ENCODE measurements at regions not wholly inside any gene's neighbourhood (a gene's known extent, or its start where the extent isn't known, plus 50 kb on each side); places are given as distances from the start of the nearest gene placed in this dataset.

DNA sequence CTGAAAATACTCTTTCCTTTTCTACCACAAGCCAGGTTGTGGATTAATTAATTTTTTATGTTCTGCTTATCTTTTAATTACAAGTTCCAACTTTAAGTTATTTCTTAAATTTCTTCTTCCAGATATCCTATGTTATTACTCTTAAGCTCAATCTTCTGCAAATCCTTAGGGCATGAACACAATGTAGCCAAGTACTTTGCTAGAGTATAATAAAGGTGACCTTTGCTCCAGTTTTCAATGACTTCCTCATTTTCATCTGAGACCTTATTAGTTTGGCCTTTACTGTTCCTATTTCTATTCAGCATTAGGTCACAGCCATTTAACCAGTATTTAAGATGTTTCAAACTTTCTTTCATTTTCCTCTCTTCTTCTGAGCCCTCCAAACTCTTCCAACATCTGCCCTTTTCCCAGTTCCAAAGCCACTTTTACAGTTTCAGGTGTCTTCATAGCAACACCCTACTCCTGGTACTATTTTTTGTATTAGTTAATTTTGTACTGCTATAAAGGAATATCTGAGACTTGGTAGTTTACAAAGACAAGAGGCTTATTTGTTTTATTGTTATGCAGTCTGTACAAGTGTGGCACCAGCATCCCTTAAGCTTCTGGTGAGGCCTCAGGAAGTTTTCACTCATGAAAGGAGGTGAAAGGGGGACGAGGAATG is 886.2 kb upstream of the GHITM start:
- DNase-seq = no peak

DNA sequence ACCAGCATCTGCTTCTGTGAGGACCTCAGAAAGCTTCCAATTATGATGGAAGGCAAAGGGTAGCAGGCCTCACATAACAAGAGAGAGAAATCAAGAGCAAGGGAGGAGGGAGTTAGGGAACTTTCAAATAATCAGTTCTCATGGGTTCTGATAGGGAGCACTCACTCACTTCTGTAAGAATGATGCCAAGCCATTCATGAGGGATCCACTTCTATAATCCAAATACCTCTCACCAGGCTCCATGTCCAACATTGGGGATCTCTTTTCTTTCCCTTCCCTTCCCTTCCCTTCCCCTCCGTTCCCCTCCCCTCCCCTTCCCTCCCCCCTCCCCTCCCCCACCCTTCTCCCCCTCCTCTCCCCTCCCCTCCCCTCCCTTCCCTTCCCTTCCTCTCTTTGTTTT is 884.6 kb upstream of the GHITM start:
- no peak for DNase-seq

DNA sequence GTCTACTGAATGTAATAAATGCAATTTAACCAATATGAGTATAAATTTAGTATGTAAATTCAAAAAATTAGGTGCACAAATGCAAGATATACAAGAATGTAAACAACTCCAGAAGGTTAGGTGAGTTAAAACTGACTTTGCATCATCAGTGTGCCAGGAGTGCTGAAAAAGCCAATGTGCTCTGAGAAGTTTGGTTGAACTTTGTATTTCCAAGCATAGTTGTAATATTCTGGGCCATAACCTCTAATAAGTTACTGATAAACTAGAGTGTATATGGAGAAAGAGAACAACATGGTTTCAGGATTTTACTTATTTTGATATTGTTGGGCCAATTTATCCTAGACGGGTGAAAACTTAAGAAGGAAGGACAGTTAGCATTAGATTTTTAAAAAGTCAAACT is 876.9 kb upstream of the GHITM start:
- no peak for DNase-seq

DNA sequence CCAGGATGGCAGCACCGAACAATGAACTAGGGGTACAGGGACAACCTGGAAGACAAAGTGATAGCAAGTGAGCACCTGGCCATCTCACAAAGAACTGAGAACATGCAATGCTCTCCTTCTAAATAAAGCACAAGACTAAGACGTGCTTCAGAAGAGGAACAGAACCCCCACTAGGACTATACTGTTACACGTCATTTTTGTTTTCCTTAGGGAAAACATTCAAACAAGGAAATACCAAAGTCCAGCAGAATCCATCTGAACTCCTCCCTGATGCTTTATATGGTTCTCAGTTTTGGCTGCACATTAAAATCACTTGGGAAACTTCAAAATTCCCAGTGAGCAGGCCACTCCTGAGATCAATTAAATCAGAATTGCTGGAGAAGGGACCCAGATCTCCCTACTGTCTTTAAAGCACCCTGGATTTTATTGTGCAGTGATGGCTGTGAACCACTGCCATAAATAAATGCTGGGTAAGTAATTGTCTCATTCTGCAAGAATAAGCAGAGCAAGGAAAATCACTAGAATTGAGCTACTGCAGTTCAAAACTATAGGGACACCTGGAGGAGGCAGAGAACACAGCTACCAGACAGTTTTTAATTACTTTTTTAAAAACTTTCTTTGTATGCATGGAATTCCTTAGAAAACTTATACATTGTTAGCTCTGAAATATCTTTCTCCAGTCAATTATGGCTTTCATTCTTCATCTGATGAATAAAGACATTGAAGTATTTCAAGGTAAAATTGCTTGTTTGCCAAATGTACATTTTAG is 866.5 kb upstream of the GHITM start:
- no peak for DNase-seq

DNA sequence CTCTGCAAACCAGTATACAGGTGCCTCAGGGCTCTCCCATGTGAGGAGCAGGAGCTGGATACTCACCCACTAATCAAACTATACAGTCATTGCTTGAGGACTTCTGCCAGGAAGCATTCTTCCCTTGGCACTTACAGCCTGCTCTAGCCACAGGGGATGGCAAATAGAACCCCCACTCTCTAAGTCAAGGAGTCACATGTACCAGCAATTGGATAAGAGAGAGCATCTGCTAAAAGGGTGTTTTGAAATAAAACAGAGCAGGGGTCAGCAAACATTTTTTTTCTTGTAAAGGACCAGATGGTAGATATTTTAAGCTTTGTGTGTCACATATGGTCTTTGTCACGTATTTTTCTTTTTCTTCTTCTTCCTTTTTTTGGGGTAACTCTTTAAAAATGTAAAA is 865.2 kb upstream of the GHITM start:
- DNase-seq = no peak

DNA sequence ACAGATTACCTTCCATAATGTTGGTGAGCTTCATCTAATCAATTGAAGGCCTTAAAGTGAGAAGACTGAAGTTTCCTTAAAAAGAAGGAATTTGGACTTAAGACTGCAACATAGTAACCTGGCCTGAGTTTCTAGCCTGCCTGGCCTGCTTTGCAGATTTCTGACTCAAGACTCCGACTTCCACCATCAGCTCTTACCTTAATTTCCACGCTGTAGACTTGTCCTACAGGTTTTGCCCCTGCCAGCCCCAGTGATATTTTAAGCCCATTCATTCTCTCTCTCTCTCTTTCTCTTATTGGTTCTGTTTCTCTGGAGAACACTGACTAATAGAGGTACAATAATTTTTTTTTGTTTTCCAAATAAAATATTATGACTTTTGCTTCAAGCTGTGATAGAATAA is 862.3 kb upstream of the GHITM start:
- DNase-seq = no peak

DNA sequence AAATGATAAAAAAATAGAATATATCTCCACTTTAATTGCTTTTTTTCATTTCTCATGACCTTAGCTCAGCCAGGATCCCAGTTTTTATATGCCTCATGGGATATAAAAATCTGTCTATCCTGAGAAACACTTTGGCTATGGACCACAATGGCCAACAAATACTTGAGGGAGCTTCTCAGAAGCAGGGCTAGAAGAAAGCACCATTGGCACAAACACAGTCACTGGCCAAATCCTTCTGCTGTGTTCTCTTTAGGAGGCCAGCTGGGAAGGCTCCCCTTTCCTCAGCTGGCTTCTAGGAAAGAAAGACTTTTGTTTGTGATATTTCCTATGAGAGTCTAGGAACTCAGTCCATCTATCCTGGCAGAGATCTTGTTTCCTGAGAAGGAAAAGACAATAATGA is 856.2 kb upstream of the GHITM start:
- DNase-seq = no peak

DNA sequence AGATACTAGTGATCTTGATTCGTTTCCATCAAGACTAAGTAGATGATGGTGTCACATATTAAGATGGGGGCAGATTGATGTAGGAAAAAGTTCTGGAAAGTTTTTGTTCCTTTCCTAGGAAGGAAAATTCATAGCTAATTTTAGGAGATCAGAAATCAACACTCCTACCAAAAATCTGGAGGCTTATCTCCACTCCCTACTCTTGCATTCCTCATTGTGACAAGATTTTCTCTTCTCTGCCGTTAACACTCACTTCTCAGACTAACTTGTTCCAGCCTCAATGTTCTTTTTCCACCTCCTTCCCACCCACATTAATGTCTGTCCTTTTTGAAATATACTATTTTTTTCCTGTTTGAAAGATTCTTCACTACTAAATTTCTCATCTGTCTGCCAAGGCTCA is 851.9 kb upstream of the GHITM start:
- DNase-seq = no peak

DNA sequence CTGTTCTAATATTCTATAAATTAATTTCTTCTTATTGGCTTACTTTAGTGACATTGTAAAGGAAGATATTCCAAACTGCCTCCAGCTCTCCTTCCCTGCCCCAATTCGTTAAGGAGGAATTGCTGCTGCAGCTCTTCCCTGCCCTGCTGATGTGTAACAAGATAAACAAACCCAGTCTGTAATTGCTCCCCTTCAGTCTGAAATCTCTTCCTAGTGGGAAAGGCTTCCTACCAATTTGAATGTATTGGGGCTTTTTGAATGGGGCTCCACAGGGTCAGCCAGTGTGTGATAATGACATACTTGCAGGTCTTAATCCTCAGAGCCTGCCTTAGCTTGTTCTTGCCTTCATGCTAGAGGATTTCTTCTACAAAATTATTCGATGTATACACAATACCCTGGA is 849.9 kb upstream of the GHITM start:
- DNase-seq = no peak

DNA sequence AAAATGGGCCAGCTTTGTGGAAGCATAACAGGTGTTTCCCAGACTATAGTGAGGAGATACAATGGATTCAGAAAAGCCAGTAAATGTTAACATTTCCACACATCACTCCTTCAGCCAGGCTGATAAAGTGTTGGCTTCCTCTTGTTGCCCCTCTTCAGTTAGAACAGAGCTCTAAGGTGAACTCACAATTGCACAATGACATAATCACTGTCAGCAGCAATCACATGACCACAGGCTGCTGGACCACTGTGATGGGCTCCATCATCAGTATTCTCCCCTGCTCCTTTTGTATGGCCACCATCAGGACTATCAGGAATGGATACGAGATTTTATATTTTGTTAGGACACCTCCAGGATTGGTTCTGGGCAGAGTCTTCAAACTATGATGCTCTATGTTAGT is 849.4 kb upstream of the GHITM start:
- no peak for DNase-seq

DNA sequence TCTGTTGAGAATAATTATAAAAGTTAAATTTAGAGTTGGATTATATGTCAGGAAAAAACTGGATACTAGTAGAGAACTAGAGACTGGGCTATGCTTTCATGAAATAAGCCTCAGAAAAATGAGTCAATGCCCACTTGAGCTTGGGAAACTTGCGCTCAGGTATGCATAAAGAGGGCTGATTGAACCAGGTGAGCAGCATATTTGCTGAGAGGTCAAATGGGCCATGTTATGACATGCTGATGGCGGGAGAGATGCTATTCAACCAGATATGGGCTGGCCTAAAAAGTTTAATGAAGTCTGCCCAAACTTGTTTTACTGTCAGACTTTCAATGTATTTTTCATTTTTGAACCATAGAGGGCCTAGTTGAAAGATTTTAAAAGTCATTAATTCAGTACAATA is 837.6 kb upstream of the GHITM start:
- DNase-seq = no peak

DNA sequence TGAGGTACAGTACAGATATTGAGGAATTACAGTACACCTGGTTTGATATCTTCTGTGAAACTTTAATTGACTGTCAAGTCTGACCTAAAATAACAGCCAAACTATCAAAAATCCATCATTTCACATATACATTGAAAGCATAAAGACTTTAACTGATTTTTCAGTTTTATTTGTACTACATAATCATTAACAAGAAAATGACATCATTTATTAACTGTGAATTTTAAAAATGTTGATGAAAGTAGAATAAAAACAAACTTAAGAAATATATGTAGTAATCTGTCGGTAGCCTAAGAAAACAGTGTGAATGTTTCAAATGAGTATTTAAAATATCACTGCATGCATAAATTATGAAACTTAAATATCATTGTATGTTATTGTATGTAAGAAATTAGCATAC is 836.7 kb upstream of the GHITM start:
- DNase-seq = no peak

DNA sequence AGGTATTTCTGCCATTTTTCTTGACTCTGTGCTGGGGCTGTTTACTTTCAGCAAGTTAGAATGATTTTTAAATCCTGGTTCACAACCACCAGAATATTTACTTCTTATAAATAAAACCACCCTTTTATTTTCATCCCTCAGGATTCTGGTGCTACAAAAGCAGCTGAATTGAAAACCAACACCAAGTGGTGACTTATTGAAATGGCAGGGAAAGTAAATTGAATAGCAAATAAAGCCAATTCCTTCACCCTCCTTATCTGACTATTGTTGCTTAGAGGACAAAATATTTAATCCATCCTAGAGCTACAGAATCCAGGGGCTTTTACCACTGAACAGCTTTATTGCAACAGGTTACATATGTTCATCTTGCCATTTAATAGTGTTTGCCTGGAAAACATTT is 828.6 kb upstream of the GHITM start:
- DNase-seq = no peak

DNA sequence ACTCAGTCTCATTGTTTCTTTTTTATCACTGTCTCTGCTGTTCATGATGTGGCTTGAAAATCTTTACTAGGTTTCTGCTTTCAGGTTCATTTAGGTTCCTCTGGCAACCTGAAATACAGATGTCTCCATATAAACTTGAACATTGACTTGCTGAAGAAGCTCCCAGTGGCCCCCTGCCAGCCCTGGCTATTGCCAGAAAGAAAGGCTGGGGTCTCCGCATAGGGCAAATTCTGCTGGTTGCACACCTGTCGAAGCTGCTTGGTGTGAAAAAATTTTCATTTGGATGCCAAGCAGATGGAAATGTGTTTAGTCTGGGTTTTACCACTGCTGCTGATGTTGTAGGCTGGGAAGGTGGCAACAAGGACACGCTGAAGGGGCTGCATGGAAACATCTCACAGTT is 826.7 kb upstream of the GHITM start:
- DNase-seq = no peak

DNA sequence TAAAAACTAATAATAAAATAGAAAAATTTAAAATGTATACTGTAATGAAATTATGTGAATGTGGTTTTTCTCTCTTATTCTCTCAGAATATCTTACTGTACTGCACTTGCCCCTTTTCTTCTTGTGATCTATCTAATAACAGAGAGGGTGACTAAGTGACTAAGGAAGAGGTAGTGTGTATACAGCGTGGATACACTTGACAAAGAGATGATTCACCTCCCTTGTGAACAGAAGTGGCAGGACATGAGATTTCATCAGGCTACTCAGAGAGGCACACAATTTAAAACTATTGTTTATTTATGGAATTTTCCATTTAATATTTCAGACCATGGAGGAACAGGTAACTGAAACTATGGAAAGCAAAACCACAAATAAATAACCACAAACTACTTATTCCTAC is 806.6 kb upstream of the GHITM start:
- DNase-seq = no peak

DNA sequence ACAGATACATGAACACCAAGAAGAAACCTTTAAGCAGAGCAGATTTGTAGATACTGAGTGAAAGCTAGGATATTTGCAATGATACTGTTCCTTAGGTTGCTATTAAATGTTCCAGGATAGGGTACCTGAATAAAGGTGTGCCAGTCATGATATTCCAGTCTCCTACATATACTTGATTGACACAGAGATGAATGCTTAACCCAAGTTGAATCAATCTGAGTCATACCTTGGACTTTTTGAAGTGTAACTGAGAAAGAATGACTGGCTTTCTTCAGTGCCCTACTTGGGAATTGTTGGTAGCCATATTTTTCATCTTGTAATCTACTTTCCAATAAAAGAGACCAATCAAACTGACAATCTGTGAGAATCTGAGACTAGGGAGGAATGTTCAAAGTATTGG is 805.7 kb upstream of the GHITM start:
- DNase-seq = no peak

DNA sequence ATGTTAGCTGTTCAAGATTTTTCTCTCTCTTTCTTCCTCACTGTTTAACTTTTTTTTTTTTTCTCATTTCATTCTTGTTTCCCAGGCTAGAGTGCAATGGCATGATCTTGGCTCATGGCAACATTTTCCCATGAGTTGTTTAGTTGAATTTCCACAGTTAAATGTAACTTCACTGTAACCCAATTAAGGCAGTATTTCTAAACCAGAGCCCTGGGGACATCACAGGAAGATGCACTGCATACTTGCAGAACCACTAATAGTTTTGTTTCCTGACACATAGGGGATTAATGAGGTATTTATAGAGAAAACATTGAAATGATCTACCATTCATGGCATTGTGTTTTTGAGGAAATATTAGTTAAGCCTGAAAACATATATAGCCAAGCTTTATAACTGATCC is 795.6 kb upstream of the GHITM start:
- DNase-seq = no peak

DNA sequence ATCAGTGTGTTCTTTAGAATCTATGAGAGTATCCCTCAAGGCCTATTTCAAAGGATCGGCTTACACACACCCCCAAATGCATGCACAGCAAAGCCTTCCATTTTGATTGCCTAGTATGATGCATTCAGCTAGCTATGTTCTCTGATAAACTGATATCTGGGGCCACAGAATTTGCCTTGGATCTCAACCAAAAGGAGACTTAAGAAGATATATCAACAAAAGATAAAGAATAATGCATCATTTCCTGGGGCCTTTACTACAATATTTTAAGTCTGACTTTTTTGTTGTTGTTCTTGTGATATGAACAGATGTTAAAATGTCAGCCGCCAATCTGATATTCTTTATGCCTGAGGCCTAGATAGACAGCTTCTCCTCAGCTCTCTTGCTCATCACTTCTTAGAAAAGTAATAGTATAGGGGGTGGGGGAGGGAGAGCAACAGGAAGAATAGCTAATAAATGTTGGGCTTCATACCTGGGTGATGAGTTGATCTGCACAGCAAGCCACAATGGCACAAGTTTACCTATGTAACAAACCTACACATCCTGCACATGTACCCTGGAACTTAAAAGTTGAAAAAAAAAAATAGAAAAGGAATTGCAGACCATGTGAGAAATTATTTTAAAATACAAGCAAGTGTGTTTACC is 792.9 kb upstream of the GHITM start:
- no peak for DNase-seq

DNA sequence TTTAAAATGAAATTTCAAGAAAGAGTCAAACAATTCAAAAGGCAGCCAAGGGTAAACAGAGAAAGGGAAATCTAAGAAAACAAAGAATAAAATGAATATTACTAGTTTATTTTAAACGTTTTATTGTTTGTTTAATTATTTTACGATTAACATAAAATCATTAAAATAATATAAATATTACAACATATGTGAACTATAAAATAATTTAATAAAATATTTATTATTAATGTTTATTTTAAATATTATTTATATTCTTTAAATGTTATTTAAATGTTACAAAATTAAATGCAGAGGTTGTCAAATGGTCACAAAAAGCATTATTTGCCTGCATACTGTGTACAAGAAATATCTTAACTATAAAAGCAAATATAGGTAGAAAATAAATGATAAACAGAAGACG is 786.7 kb upstream of the GHITM start:
- no peak for DNase-seq

DNA sequence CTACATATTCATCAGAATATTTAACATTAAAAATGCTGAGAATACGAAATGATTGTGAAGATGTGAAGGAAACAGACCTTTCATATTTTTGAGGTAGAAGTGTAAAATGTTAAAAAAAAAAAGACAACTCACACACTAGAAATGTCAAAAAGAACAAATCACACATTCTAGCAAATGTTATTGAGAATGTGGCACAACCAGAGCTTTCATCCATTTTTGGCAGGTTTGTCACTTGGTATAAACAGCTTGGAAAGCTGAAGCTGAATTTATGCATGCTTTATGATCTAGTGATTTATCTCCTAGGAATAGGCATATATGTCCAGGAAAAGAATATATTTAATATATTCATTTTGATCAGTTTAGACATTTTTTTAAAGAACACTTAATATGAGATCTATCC is 784.9 kb upstream of the GHITM start:
- DNase-seq = no peak

DNA sequence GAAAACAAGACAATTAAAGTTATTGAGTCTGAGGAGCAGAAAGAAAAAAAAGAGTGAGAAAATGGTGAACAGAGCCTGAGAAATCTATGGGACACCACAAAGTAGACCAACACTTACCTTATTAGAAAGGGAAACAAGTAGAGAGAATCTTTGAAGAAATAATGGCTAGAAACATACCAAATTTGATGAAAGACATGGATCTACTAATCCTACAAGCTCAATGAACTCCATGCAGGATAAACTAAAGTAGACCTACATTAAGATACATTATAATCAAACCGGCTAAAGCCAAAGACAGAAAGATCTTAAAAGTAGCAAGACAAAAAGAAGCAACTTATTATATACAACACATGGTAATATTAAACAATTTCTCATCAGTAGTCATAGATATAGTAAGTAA is 782.3 kb upstream of the GHITM start:
- no peak for DNase-seq

DNA sequence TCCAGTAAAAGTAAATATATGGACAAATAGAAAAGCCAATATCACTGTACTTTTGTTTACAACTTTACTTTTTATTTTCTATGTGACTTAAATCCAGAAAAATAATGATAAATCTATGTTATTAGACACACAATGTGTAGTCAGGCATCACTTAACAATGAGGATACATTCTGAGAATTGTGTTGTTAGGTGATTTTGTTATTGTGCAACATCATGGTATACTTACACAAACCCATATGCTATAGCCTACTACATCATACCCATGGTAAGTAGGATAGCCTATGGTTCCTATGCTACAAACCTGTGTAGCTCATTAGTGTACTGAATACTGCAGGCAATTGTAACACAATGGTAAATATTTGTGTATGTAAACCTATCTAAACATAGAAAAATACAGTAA is 781.7 kb upstream of the GHITM start:
- no peak for DNase-seq

DNA sequence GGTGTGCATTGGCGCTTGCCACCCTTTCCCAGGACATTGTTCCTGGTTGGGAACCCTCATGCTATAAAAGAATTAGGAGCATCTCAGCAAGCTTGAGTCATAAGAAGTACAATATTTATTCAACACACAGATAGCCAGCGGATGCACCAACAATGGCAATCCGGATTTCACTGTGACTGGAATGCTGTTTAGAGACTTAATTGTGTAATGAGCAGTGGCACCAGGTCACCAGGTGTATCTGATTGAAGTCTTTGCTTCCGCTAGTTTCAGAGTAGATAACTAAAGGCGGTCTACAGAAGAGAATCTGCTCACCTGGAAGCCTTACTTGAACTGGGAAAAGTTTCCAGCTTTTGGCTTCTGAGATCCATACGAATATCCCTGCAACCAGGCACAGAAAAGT is 772.3 kb upstream of the GHITM start:
- DNase-seq = no peak

DNA sequence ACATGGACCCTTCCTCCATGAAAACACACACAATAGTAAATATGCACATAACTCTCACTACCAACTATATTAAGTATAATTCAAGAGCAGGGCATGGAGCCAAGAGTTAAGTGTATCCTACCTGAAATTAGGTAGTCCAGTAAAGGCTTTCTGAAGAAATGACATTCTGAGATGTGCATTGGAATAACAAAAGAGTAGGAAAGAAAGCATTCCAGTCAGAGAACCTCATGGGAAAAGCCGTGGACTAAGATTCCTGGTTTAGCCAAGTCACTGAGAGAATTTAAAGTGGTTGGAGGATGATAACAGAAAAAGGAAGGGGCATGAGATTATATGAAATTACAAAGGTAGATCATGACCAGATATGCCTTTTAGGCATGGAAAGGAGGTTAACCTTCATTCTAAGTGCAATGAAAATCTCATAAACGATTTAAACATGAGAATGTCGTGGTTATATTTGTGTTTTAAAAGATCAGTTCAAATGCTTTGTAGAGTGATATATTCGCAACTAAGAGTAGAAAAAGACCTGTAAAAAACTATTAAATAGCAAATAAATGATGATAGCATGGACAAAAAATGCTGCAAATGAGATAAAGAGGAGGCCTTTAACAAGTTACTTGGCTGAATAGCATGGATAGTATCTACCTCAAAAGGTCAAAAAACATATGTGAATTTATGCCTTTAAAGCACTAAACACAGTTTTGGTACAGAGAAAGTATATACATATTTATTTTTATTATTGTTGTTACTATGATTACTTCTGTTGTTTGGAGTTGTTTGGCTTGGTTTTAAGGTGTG is 767.4 kb upstream of the GHITM start:
- DNase-seq = no peak

Data from NCI-H1048 (cell line).